ENCODE measurements at regions not wholly inside any gene's neighbourhood (a gene's known extent, or its start where the extent isn't known, plus 50 kb on each side); places are given as distances from the start of the nearest gene placed in this dataset.

- TF ChIP-seq EZH2phosphoT487 (IDR thresholded peaks at IDR 0.05; ENCODE audit: insufficient read depth, low read depth): no peak
- TF ChIP-seq EZH2 (IDR thresholded peaks at IDR 0.05; ENCODE audit: insufficient read depth, poor library complexity, severe bottlenecking): no peak
- Histone ChIP-seq H3K4me3 (no peak overlapping the region), H4K20me1 (ENCODE audit: insufficient read depth) (no peaks in the 10 kb centered on the region), H3K36me3 (ENCODE audit: low read depth) (no peaks in the 10 kb centered on the region), H3K9ac (no peak overlapping the region), H3K79me2 (ENCODE audit: insufficient read depth) (no peaks in the 10 kb centered on the region), H3K27me3 (replicated peaks; ENCODE audit: insufficient read depth) (no peaks in the 10 kb centered on the region), H3K9me3 (ENCODE audit: low read depth) (no peaks in the 10 kb centered on the region), H2AFZ (no peak overlapping the region), H3K27ac (no peak overlapping the region), H3K4me2 (ENCODE audit: unreplicated experiment) (no peak overlapping the region), H3K9me2 (ENCODE audit: insufficient read depth) (no peaks in the 10 kb centered on the region), H3F3A (ENCODE audit: insufficient read depth) (no peaks in the 10 kb centered on the region), H3K4me1 (ENCODE audit: insufficient read depth) (no peaks in the 10 kb centered on the region)
- no peak for DNase-seq
- WGBS, 2 experiments (ENCODE audit: low coverage in 1 of 2, low lambda C conversion rate in 2 of 2, missing lambda C conversion rate in 2 of 2): 6% methylated on average over 3 of the region's 3 CpGs
- in situ Hi-C loops (cut with MboI): no loop called here
Measured at GRCh38 chr1:37174341-37174740, 140.0 kb upstream of the GRIK3 start.

GRCh38 chr1:37174876-37175275 is 140.6 kb upstream of the GRIK3 start:
- Histone ChIP-seq H3K4me2 (ENCODE audit: unreplicated experiment) (no peak overlapping the region), H3K79me2 (ENCODE audit: insufficient read depth) (no peaks in the 10 kb centered on the region), H4K20me1 (ENCODE audit: insufficient read depth) (no peaks in the 10 kb centered on the region), H3K9me3 (ENCODE audit: low read depth) (no peaks in the 10 kb centered on the region), H3K9me2 (ENCODE audit: insufficient read depth) (no peaks in the 10 kb centered on the region), H3K36me3 (ENCODE audit: low read depth) (no peaks in the 10 kb centered on the region), H3K27me3 (replicated peaks; ENCODE audit: insufficient read depth) (no peaks in the 10 kb centered on the region), H3F3A (ENCODE audit: insufficient read depth) (no peaks in the 10 kb centered on the region), H2AFZ (no peak overlapping the region), H3K9ac (no peak overlapping the region), H3K4me1 (ENCODE audit: insufficient read depth) (no peaks in the 10 kb centered on the region), H3K4me3 (no peak overlapping the region), H3K27ac (no peak overlapping the region)
- TF ChIP-seq EZH2 (IDR thresholded peaks at IDR 0.05; ENCODE audit: insufficient read depth, poor library complexity, severe bottlenecking) (no peak), EZH2phosphoT487 (IDR thresholded peaks at IDR 0.05; ENCODE audit: insufficient read depth, low read depth) (no peak)
- 10 to 16% methylated on average over 2 of the region's 2 CpGs for WGBS, 2 experiments (ENCODE audit: low coverage in 1 of 2, low lambda C conversion rate in 2 of 2, missing lambda C conversion rate in 2 of 2)
- DNase-seq: no peak
- in situ Hi-C loops (cut with MboI): no loop called here

- H3K27ac ChIP-seq: no peak overlapping the region
- H3K9ac ChIP-seq: no peak overlapping the region
- H4K20me1 ChIP-seq (ENCODE audit: insufficient read depth): no peaks in the 10 kb centered on the region
- in situ Hi-C loops (cut with MboI): no loop called here
- H3K9me2 ChIP-seq (ENCODE audit: insufficient read depth): no peaks in the 10 kb centered on the region
- H3F3A ChIP-seq (ENCODE audit: insufficient read depth): no peaks in the 10 kb centered on the region
- DNase-seq: no peak
- no peaks in the 10 kb centered on the region for H3K27me3 ChIP-seq (replicated peaks; ENCODE audit: insufficient read depth)
- H3K79me2 ChIP-seq (ENCODE audit: insufficient read depth): no peaks in the 10 kb centered on the region
- H3K36me3 ChIP-seq (ENCODE audit: low read depth): no peaks in the 10 kb centered on the region
- no peak overlapping the region for H3K4me2 ChIP-seq (ENCODE audit: unreplicated experiment)
- TF ChIP-seq EZH2 (IDR thresholded peaks at IDR 0.05; ENCODE audit: insufficient read depth, poor library complexity, severe bottlenecking) (no peak), EZH2phosphoT487 (IDR thresholded peaks at IDR 0.05; ENCODE audit: insufficient read depth, low read depth) (no peak)
- no peak overlapping the region for H2AFZ ChIP-seq
- no peak overlapping the region for H3K4me3 ChIP-seq
- no peaks in the 10 kb centered on the region for H3K9me3 ChIP-seq (ENCODE audit: low read depth)
- H3K4me1 ChIP-seq (ENCODE audit: insufficient read depth): no peaks in the 10 kb centered on the region
Measured at GRCh38 chr1:37175666-37176215, 141.4 kb upstream of the GRIK3 start.

GRCh38 chr1:37176269-37176668 is 142.0 kb upstream of the GRIK3 start:
- H3K9me3 ChIP-seq (ENCODE audit: low read depth): no peaks in the 10 kb centered on the region
- in situ Hi-C loops (cut with MboI): no loop called here
- H3F3A ChIP-seq (ENCODE audit: insufficient read depth): no peaks in the 10 kb centered on the region
- H3K4me3 ChIP-seq: no peak overlapping the region
- TF ChIP-seq EZH2phosphoT487 (IDR thresholded peaks at IDR 0.05; ENCODE audit: insufficient read depth, low read depth) (no peak), EZH2 (IDR thresholded peaks at IDR 0.05; ENCODE audit: insufficient read depth, poor library complexity, severe bottlenecking) (no peak)
- no peaks in the 10 kb centered on the region for H3K4me1 ChIP-seq (ENCODE audit: insufficient read depth)
- no peak overlapping the region for H3K27ac ChIP-seq
- no peaks in the 10 kb centered on the region for H3K79me2 ChIP-seq (ENCODE audit: insufficient read depth)
- no peaks in the 10 kb centered on the region for H3K27me3 ChIP-seq (replicated peaks; ENCODE audit: insufficient read depth)
- H4K20me1 ChIP-seq (ENCODE audit: insufficient read depth): no peaks in the 10 kb centered on the region
- WGBS, 2 experiments (ENCODE audit: low coverage in 1 of 2, low lambda C conversion rate in 2 of 2, missing lambda C conversion rate in 2 of 2): 0% methylated on average over 1 of the region's 1 CpG
- DNase-seq: no peak
- no peak overlapping the region for H2AFZ ChIP-seq
- H3K36me3 ChIP-seq (ENCODE audit: low read depth): no peaks in the 10 kb centered on the region
- H3K4me2 ChIP-seq (ENCODE audit: unreplicated experiment): no peak overlapping the region
- H3K9ac ChIP-seq: no peak overlapping the region
- H3K9me2 ChIP-seq (ENCODE audit: insufficient read depth): no peaks in the 10 kb centered on the region
